Heart left ventricle (tissue), 13 donors: ENCODE measurements at regions not wholly inside any gene's neighbourhood (a gene's known extent, or its start where the extent isn't known, plus 50 kb on each side); places are given as distances from the start of the nearest gene placed in this dataset.

Experiments used
- POLR2A ChIP-seq, 2 donors: fragments of 450-650 bp; IDR thresholded peaks; one replicate each; pipeline ENCODE4 v1.6.1; 2017; ENCODE audit warnings: antibody characterized with exemption in 2 of 2, mild to moderate bottlenecking in 2 of 2, moderate library complexity in 2 of 2
- TF ChIP-seq, protein P1 (sequence below), 12 donors: fragments of 200-600 bp; sonication (generic) in 4 of 12; IDR thresholded peaks; one replicate each; pipeline versions ENCODE4 v1.5.0 to v1.8.0; 2018 to 2022; ENCODE audit warnings: antibody characterized with exemption in 12 of 12, mild to moderate bottlenecking in 5 of 12
- donor health status: ischemic (EF 13 %, LVEDD 7.1; RV severe dilation, severe dysfunction).
- donor health status: DM: no; HTN: yes; CAD: no.
- donor health status: DM: no; HTN: no; CAD: no.
- donor health status: ischemic (EF 25% LVEDD 6.9; RV normal size, moderate dysfunction).
- donor health status: ischemic (EF 25% LVEDD 5.7; RV mildly dilated, moderate dysfunction).
- donor health status: ischemic (EF 35%, LVEDD 5.7; RV mildly dilated, moderate dysfunction).
- donor health status: nonischemic (EF 11% LVEDD 7.7; RV severe dilation, severe dysfunction).
- donor health status: DM: yes; HTN: yes; CAD: no.
- donor health status: PGD.
- donor health status: ischemic (EF 29% LVEDD 5.4; RV normal size, mild dysfunction).
- donor health status: nonischemic (EF 23%, LVEDD 6.1; RV moderate dilation, normal function).

DNA sequence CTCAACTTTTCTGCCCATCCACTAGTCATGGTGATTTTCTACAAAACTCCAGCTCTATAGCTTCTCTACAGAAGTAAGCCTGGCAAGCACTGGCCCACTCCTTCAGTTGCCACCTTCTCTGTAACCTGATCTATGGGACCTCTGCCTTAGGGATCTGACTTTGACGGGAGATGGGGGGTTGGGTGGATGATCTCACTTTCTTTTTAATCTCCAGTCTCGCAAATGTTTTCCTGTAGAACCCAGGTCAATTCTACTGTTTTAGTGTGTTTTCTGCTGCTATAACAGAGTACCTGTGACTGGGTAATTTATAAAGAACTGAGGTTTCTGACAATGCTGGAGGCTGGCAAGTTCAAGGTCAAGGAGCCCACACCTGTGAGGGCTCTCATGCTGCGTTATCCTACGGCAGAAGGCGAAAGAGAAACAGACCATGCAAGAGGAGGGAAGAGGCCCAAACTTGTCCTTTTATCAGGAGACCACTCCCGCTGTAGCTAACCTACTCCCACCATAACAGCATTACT is 189.9 kb upstream of the THRB start:
- TF ChIP-seq, protein P1, sequence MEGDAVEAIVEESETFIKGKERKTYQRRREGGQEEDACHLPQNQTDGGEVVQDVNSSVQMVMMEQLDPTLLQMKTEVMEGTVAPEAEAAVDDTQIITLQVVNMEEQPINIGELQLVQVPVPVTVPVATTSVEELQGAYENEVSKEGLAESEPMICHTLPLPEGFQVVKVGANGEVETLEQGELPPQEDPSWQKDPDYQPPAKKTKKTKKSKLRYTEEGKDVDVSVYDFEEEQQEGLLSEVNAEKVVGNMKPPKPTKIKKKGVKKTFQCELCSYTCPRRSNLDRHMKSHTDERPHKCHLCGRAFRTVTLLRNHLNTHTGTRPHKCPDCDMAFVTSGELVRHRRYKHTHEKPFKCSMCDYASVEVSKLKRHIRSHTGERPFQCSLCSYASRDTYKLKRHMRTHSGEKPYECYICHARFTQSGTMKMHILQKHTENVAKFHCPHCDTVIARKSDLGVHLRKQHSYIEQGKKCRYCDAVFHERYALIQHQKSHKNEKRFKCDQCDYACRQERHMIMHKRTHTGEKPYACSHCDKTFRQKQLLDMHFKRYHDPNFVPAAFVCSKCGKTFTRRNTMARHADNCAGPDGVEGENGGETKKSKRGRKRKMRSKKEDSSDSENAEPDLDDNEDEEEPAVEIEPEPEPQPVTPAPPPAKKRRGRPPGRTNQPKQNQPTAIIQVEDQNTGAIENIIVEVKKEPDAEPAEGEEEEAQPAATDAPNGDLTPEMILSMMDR (IDR thresholded peaks at IDR 0.05) = no peak
- TF ChIP-seq POLR2A (IDR thresholded peaks at IDR 0.05) = no peak
